IPS-15b (cell line): ENCODE measurements at regions not wholly inside any gene's neighbourhood (a gene's known extent, or its start where the extent isn't known, plus 50 kb on each side); places are given as distances from the start of the nearest gene placed in this dataset.
"Not testable (repeated sequence)": the region's sequence is repeated elsewhere in the genome, so short reads cannot be mapped to it uniquely, and the experiment has no call there.

Source experiments
- H3K27me3 ChIP-seq: one replicate; pipeline ENCODE4 v1.6.1; 2013; ENCODE audit warnings: low read length; ENCODE audit not compliant: control insufficient read depth, insufficient read depth
- H3K36me3 ChIP-seq: one replicate; pipeline ENCODE4 v1.6.1; 2013; ENCODE audit warnings: low read length; ENCODE audit not compliant: control insufficient read depth, insufficient read depth
- H3K4me1 ChIP-seq: one replicate; pipeline ENCODE4 v1.6.1; 2013; ENCODE audit warnings: mild to moderate bottlenecking, low read length; ENCODE audit not compliant: control insufficient read depth, insufficient read depth
- H3K4me3 ChIP-seq: one replicate; pipeline ENCODE4 v1.5.1; 2013; ENCODE audit warnings: low read depth, low read length
- H3K9ac ChIP-seq: one replicate; pipeline ENCODE4 v1.6.1; 2013; ENCODE audit warnings: low read depth, mild to moderate bottlenecking, low read length
- H3K9me3 ChIP-seq: one replicate; pipeline ENCODE4 v1.6.1; 2013; ENCODE audit warnings: mild to moderate bottlenecking, low read length; ENCODE audit not compliant: control insufficient read depth, insufficient read depth

GRCh38 chr9:129542741-129543140, 78.2 kb downstream of the C9orf50 start:
- no peaks in the 10 kb centered on the region for H3K9me3 ChIP-seq
- H3K4me3 ChIP-seq, result no peak overlapping the region
- H3K27me3 ChIP-seq, result peaks cover 3% of the 10 kb centered on the region
- no peak overlapping the region for H3K9ac ChIP-seq
- H3K36me3 ChIP-seq, result no peaks in the 10 kb centered on the region
- no peaks in the 10 kb centered on the region for H3K4me1 ChIP-seq

- no peaks in the 10 kb centered on the region for H3K9me3 ChIP-seq
Measured at GRCh38 chr9:129541270-129541669, 79.6 kb downstream of the C9orf50 start.

GRCh38 chr9:129539446-129539845, 81.5 kb downstream of the C9orf50 start:
- no peak overlapping the region for H3K4me3 ChIP-seq
- no peaks in the 10 kb centered on the region for H3K4me1 ChIP-seq
- H3K9me3 ChIP-seq, result no peaks in the 10 kb centered on the region
- no peaks in the 10 kb centered on the region for H3K36me3 ChIP-seq
- no peak overlapping the region for H3K9ac ChIP-seq
- no peaks in the 10 kb centered on the region for H3K27me3 ChIP-seq

More at GRCh38 chr9:129541270-129541669, 79.6 kb downstream of the C9orf50 start:
- no peak overlapping the region for H3K4me3 ChIP-seq
- no peaks in the 10 kb centered on the region for H3K4me1 ChIP-seq
- no peak overlapping the region for H3K9ac ChIP-seq
- H3K36me3 ChIP-seq, result no peaks in the 10 kb centered on the region
- H3K27me3 ChIP-seq, result peaks cover under 1% of the 10 kb centered on the region

- not testable (repeated sequence) for H3K9ac ChIP-seq, H3K36me3 ChIP-seq, H3K9me3 ChIP-seq, H3K4me3 ChIP-seq, H3K4me1 ChIP-seq, H3K27me3 ChIP-seq
Measured at GRCh38 chr9:129531860-129532402, 89.0 kb downstream of the C9orf50 start.

- H3K4me1 ChIP-seq, H3K4me3 ChIP-seq, H3K9me3 ChIP-seq, H3K36me3 ChIP-seq, H3K27me3 ChIP-seq, H3K9ac ChIP-seq: not testable (repeated sequence)
Measured at GRCh38 chr9:129527955-129528354, 92.9 kb downstream of the C9orf50 start.

GRCh38 chr9:129525656-129526196, 95.2 kb downstream of the C9orf50 start:
- H3K4me1 ChIP-seq, result no peaks in the 10 kb centered on the region
- H3K9me3 ChIP-seq, result no peaks in the 10 kb centered on the region
- H3K9ac ChIP-seq, result no peak overlapping the region
- no peak overlapping the region for H3K4me3 ChIP-seq
- H3K27me3 ChIP-seq, result no peaks in the 10 kb centered on the region
- no peaks in the 10 kb centered on the region for H3K36me3 ChIP-seq

GRCh38 chr9:129524582-129525270, 96.2 kb downstream of the C9orf50 start:
- Histone ChIP-seq H3K36me3 (no peaks in the 10 kb centered on the region), H3K9ac (no peak overlapping the region), H3K27me3 (no peaks in the 10 kb centered on the region), H3K4me3 (no peak overlapping the region), H3K4me1 (no peaks in the 10 kb centered on the region), H3K9me3 (no peaks in the 10 kb centered on the region)

- no peaks in the 10 kb centered on the region for H3K4me1 ChIP-seq
- no peaks in the 10 kb centered on the region for H3K36me3 ChIP-seq
- H3K27me3 ChIP-seq, result no peaks in the 10 kb centered on the region
- H3K9ac ChIP-seq, result no peak overlapping the region
- H3K4me3 ChIP-seq, result no peak overlapping the region
- H3K9me3 ChIP-seq, result no peaks in the 10 kb centered on the region
Measured at GRCh38 chr9:129523943-129524581, 96.8 kb downstream of the C9orf50 start.

- Histone ChIP-seq H3K27me3 (no peaks in the 10 kb centered on the region), H3K4me1 (no peaks in the 10 kb centered on the region), H3K9ac (no peak overlapping the region), H3K36me3 (no peaks in the 10 kb centered on the region), H3K9me3 (no peaks in the 10 kb centered on the region), H3K4me3 (no peak overlapping the region)
Measured at GRCh38 chr9:129522351-129522750, 98.5 kb downstream of the C9orf50 start.

GRCh38 chr9:129520082-129520481, 100.8 kb downstream of the C9orf50 start:
- Histone ChIP-seq H3K9ac (no peak overlapping the region), H3K36me3 (no peaks in the 10 kb centered on the region), H3K9me3 (peaks cover 3% of the 10 kb centered on the region)

GRCh38 chr9:129518074-129518473, 102.8 kb downstream of the C9orf50 start:
- H3K27me3 ChIP-seq, result no peaks in the 10 kb centered on the region
- peaks cover 15% of the 10 kb centered on the region for H3K9me3 ChIP-seq
- no peak overlapping the region for H3K9ac ChIP-seq
- no peak overlapping the region for H3K4me3 ChIP-seq
- no peaks in the 10 kb centered on the region for H3K4me1 ChIP-seq
- no peaks in the 10 kb centered on the region for H3K36me3 ChIP-seq

More at GRCh38 chr9:129520082-129520481, 100.8 kb downstream of the C9orf50 start:
- Histone ChIP-seq H3K4me1 (no peaks in the 10 kb centered on the region), H3K4me3 (no peak overlapping the region), H3K27me3 (no peaks in the 10 kb centered on the region)

- Histone ChIP-seq H3K4me3 (no peak overlapping the region), H3K9me3 (peaks cover 15% of the 10 kb centered on the region), H3K27me3 (no peaks in the 10 kb centered on the region), H3K4me1 (no peaks in the 10 kb centered on the region), H3K9ac (no peak overlapping the region), H3K36me3 (no peaks in the 10 kb centered on the region)
Measured at GRCh38 chr9:129517006-129517405, 103.9 kb downstream of the C9orf50 start.
